Caco-2 (cell line): ENCODE measurements at regions not wholly inside any gene's neighbourhood (a gene's known extent, or its start where the extent isn't known, plus 50 kb on each side); places are given as distances from the start of the nearest gene placed in this dataset.

Source experiments
- BruUV-seq: library from RNA; stranded (reverse); fragments of 400-500 nt; replicated peaks from 2 replicates; lab custom pipeline; 2021; lab: Mats Ljungman, UMichigan
- CTCF ChIA-PET: fragments of 300-600 bp; sonication (Branson Sonifier 250); formaldehyde crosslinking; loops from one replicate; lab custom pipeline; 2022; ENCODE audit warnings: antibody characterized with exemption; lab: Charles Lee
- POLR2A ChIA-PET: fragments of 300-600 bp; sonication (Branson Sonifier 250); formaldehyde crosslinking; loops from one replicate; lab custom pipeline; 2022; ENCODE audit warnings: antibody characterized with exemption; lab: Charles Lee
- DNase-seq, 2 experiments: peaks; one replicate each; pipeline versions ENCODE4 v3.0.0 to v3.0.0-alpha.2; 2020 to 2022
- H3K27me3 ChIP-seq: replicated peaks from 2 replicates; pipeline ENCODE4 v1.6.0; 2011; ENCODE audit warnings: low read length; ENCODE audit not compliant: control insufficient read depth, insufficient read depth
- H3K36me3 ChIP-seq: 2 replicates; pipeline ENCODE4 v1.5.1; 2011; ENCODE audit warnings: low read length; ENCODE audit not compliant: control insufficient read depth, insufficient read depth
- H3K4me1 ChIP-seq: fragments of 250-450 bp; sonication (Bioruptor Pico); 2 replicates; pipeline ENCODE4 v1.5.1; 2020; ENCODE audit warnings: mild to moderate bottlenecking
- H3K4me3 ChIP-seq: 2 replicates; pipeline ENCODE4 v1.5.1; 2011; ENCODE audit warnings: low read depth, mild to moderate bottlenecking, control low read depth, low read length
- H3K9me3 ChIP-seq: fragments of 250-450 bp; sonication (Bioruptor Pico); 2 replicates; pipeline ENCODE4 v1.5.1; 2020; ENCODE audit warnings: mild to moderate bottlenecking, moderate library complexity
- H3K27ac Mint-ChIP-seq: one replicate; pipeline ENCODE4 v1.8.0; 2022; ENCODE audit warnings: mixed read lengths; ENCODE audit not compliant: unreplicated experiment
- H3K27me3 Mint-ChIP-seq: one replicate; pipeline ENCODE4 v1.8.0; 2022; ENCODE audit warnings: mixed read lengths; ENCODE audit not compliant: insufficient read depth, unreplicated experiment
- H3K36me3 Mint-ChIP-seq: one replicate; pipeline ENCODE4 v1.8.0; 2022; ENCODE audit warnings: mild to moderate bottlenecking, mixed read lengths; ENCODE audit not compliant: insufficient read depth, unreplicated experiment
- H3K4me1 Mint-ChIP-seq: one replicate; pipeline ENCODE4 v1.8.0; 2022; ENCODE audit warnings: low read depth, mixed read lengths; ENCODE audit not compliant: unreplicated experiment
- H3K4me3 Mint-ChIP-seq: one replicate; pipeline ENCODE4 v1.8.0; 2022; ENCODE audit warnings: mild to moderate bottlenecking, moderate library complexity, mixed read lengths; ENCODE audit not compliant: unreplicated experiment
- H3K9me3 Mint-ChIP-seq: one replicate; pipeline ENCODE4 v1.8.0; 2022; ENCODE audit warnings: mixed read lengths; ENCODE audit not compliant: unreplicated experiment
- intact Hi-C: fragments of 100-400 bp; cut with micrococcal nuclease; formaldehyde crosslinking; loops from one replicate; pipeline ENCODE4 v1.10.0; 2022; ENCODE audit not compliant: unreplicated experiment
- TF ChIP-seq, protein P1 (sequence below), 2 experiments: fragments of 200-600 bp in 1 of 2; IDR thresholded peaks; 1 replicate in 1 of 2; 2 replicates in 1 of 2; pipeline versions ENCODE4 v1.5.1 to v1.8.0; 2011 to 2022; ENCODE audit warnings: antibody characterized with exemption in 1 of 2, control low read depth in 1 of 2, inconsistent platforms in 1 of 2, low read depth in 1 of 2, low read length in 1 of 2, mild to moderate bottlenecking in 1 of 2, moderate library complexity in 1 of 2; ENCODE audit not compliant: insufficient read depth in 1 of 2, severe bottlenecking in 1 of 2, unreplicated experiment in 1 of 2

DNA sequence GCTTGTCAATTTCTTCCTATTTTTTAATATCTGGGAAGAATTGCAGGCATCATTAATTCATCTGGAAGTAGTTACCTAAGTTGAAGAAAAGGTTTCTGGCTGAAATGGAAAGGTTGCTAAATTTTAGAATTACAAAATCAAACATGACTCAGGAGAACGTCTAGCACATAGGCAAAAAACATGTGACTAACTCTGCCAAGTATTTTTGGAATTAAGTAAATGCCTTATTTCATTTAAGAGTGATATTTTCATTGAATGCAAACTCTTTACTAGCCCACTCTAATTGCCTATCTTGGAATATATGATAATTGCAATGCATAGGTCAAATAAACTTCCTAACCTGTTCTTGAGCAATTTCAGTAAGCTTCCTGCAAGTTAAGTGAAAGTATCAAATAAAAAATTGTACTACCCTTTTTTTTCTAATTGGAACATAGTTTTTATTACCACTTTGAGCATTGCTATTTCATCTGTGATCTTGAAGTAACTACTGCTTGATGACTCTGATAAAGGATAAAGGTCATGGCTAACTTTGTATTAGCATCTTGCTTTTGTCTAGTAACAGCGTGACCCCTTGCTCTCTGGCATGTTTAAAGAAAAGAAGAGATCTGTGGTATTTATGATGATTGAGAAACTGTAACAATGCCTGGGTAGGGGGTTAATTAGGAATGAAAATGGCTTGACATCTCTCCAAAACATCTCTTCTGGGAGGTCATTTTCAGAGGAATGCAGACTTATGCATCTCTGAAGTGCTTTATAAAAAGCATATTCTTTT, 208.3 kb upstream of the NCAM2 start:
- no peaks in the 10 kb centered on the region for H3K4me1 ChIP-seq
- Mint-ChIP-seq H3K27ac (no peak overlapping the region), H3K4me1 (no peaks in the 10 kb centered on the region), H3K36me3 (no peaks in the 10 kb centered on the region), H3K4me3 (no peak overlapping the region), H3K27me3 (no peaks in the 10 kb centered on the region), H3K9me3 (no peaks in the 10 kb centered on the region)
- no peaks in the 10 kb centered on the region for H3K27me3 ChIP-seq
- CTCF ChIA-PET: no interaction called here
- DNase-seq: no peak
- H3K36me3 ChIP-seq: no peaks in the 10 kb centered on the region
- intact Hi-C loops: no loop called here
- BruUV-seq: no TSS peak
- no peak overlapping the region for H3K4me3 ChIP-seq
- H3K9me3 ChIP-seq: no peaks in the 10 kb centered on the region
- POLR2A ChIA-PET: no interaction called here
- TF ChIP-seq, protein P1, sequence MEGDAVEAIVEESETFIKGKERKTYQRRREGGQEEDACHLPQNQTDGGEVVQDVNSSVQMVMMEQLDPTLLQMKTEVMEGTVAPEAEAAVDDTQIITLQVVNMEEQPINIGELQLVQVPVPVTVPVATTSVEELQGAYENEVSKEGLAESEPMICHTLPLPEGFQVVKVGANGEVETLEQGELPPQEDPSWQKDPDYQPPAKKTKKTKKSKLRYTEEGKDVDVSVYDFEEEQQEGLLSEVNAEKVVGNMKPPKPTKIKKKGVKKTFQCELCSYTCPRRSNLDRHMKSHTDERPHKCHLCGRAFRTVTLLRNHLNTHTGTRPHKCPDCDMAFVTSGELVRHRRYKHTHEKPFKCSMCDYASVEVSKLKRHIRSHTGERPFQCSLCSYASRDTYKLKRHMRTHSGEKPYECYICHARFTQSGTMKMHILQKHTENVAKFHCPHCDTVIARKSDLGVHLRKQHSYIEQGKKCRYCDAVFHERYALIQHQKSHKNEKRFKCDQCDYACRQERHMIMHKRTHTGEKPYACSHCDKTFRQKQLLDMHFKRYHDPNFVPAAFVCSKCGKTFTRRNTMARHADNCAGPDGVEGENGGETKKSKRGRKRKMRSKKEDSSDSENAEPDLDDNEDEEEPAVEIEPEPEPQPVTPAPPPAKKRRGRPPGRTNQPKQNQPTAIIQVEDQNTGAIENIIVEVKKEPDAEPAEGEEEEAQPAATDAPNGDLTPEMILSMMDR (IDR thresholded peaks at IDR 0.05; ENCODE audit: insufficient read depth in 1 of 2, low read depth in 1 of 2, low read length in 1 of 2, severe bottlenecking in 1 of 2, unreplicated experiment in 1 of 2): no peak

- DNase-seq: no peak
- Histone ChIP-seq H3K4me1 (no peaks in the 10 kb centered on the region), H3K9me3 (no peaks in the 10 kb centered on the region), H3K27me3 (no peaks in the 10 kb centered on the region), H3K36me3 (no peaks in the 10 kb centered on the region), H3K4me3 (no peak overlapping the region)
- no peak overlapping the region for H3K27ac Mint-ChIP-seq
- no peaks in the 10 kb centered on the region for H3K27me3 Mint-ChIP-seq
- no TSS peak for BruUV-seq
- POLR2A ChIA-PET: no interaction called here
- no peaks in the 10 kb centered on the region for H3K9me3 Mint-ChIP-seq
- no peaks in the 10 kb centered on the region for H3K36me3 Mint-ChIP-seq
- no peaks in the 10 kb centered on the region for H3K4me1 Mint-ChIP-seq
- TF ChIP-seq, protein P1 (IDR thresholded peaks at IDR 0.05; ENCODE audit: insufficient read depth in 1 of 2, low read depth in 1 of 2, low read length in 1 of 2, severe bottlenecking in 1 of 2, unreplicated experiment in 1 of 2): no peak
- CTCF ChIA-PET: no interaction called here
- no peak overlapping the region for H3K4me3 Mint-ChIP-seq
- intact Hi-C loops: no loop called here
Observed at GRCh38 chr21:20800106-20800505, 198.1 kb upstream of the NCAM2 start.

GRCh38 chr21:20802201-20802600, 196.0 kb upstream of the NCAM2 start:
- BruUV-seq: no TSS peak
- CTCF ChIA-PET: no interaction called here
- POLR2A ChIA-PET: no interaction called here

More at GRCh38 chr21:20802201-20802600, 196.0 kb upstream of the NCAM2 start:
- Histone ChIP-seq H3K4me1 (no peaks in the 10 kb centered on the region), H3K4me3 (no peak overlapping the region), H3K9me3 (no peaks in the 10 kb centered on the region), H3K36me3 (no peaks in the 10 kb centered on the region), H3K27me3 (no peaks in the 10 kb centered on the region)
- Mint-ChIP-seq H3K9me3 (no peaks in the 10 kb centered on the region), H3K4me1 (no peaks in the 10 kb centered on the region), H3K4me3 (no peak overlapping the region), H3K27ac (no peak overlapping the region), H3K36me3 (no peaks in the 10 kb centered on the region), H3K27me3 (no peaks in the 10 kb centered on the region)
- no peak for DNase-seq
- intact Hi-C loops: no loop called here
- TF ChIP-seq, protein P1 (IDR thresholded peaks at IDR 0.05; ENCODE audit: insufficient read depth in 1 of 2, low read depth in 1 of 2, low read length in 1 of 2, severe bottlenecking in 1 of 2, unreplicated experiment in 1 of 2): no peak
